HG02840 (cell line): ENCODE measurements at regions not wholly inside any gene's neighbourhood (a gene's known extent, or its start where the extent isn't known, plus 50 kb on each side); places are given as distances from the start of the nearest gene placed in this dataset.
"Not testable (repeated sequence)": the region's sequence is repeated elsewhere in the genome, so short reads cannot be mapped to it uniquely, and the experiment has no call there.

Experiments used
- ATAC-seq: cut with Tn5 transposase; IDR thresholded peaks from one replicate; pipeline ENCODE4 v1.9.1; 2021; ENCODE audit warnings: mild to moderate bottlenecking, moderate library complexity, moderate number of reproducible peaks; ENCODE audit not compliant: unreplicated experiment, low FRiP score

DNA sequence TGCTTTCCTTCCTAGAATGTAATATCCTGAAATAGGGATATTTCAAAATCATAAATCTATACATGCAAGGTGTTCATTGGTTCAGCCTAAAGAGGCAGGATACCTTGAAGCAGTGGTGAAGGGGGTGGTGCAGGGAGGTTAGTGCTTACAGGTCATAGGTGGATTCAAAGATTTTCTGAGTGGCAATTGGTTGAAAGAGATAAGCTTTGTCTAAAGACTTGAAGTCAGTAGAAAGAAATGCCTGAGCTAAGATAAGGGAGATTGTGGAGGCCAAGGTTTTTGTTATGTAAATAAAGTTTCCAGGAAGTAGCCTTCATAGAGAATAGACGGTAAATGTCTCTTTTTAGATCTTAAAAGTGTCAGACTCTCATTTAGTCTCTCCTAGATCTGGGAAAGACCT is 741.2 kb upstream of the ZWINT start:
- no peak for ATAC-seq

DNA sequence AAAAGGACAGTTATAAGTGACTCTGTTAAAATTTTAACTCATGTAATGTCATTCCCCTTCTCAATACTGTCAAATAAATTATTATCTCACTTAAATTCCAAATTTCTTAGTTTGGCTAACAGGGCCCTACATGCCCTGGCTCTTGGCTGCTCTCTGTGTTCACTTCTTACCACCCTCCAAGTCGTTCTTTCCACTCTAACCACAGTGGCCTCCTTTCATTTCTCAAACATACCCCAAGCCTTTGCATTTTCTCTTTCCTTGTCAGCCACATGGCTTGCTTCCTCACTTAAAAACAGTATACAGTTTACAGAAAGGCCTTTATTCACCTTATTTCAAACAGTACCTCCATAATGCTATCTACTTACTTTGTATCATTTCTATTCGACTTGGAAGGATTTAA is 737.1 kb upstream of the ZWINT start:
- ATAC-seq, result no peak

DNA sequence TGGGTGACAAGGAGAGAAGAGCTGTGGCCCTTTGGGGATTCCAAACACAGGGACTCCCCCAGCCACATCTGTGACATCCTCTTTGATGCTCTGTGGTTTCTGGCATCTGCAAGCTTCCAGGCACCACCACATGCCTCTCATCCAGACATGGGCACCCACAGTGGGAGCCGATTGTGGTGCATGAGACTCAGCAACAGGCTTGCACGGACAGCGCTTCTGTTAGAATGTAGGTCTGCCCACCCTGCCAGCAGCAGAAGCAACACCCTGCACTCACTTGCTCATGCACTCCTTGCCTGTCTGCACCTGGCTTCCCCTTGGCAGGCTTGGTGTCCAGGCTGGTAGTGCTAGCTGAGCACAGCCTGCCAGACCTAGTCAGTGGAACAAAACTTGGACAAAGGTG is 735.0 kb upstream of the ZWINT start:
- ATAC-seq, result no peak

DNA sequence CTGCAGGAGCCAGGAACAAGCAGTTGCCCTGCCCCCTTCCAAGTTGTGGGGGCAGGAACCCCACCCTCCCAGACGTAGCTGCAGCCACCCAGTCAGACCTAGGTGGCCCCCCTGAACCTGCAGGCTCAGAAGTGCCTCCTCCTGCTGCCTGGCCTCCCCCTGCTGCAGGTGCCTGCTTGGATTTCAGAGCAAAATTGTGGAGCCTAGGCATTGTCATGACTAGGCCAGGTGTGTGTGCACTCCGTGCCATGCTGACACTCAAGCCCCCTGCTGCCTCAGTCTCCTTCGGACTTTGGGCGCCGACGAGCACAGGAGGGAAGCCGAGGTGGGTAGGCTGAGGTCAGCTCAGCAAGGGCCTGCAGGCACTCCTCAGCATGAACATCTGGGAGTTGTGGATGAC is 733.9 kb upstream of the ZWINT start:
- ATAC-seq, result no peak

DNA sequence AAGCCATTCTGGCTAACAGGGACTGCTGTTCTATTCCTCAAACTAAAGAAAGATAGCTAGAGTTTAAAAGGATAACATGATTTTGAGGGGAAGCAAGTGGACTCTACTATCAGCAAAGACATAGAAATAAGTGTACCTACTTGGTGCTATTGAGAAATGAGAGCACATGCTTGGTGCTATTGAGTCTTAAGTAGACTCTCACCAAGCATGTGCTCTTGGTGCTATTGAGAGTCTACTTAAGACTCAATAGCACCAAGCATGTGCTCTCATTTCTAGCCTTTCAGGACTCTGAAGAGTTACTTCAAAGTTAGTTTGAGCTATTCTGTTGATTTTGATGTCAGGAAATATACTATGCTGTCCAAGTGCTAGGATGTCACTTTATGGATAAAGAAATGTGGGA is 733.0 kb upstream of the ZWINT start:
- no peak for ATAC-seq

DNA sequence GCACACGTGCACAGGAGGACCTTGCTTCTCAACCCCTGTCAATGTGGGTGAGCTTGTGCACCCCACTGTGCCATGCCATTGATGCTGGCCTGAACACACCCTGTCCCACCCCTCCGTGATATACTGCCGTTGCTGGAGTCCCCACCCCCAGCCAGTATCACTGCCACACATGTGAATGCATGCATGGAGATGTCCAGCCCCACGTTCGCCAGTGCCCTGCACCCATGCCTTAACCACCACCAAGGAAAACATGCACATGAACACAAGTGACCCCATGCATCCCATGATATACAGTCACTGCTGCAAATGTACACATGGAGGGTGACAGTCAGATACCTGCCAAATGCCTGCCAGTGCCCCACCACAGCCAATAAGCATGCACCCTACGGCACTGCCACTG is 692.5 kb upstream of the ZWINT start:
- no peak for ATAC-seq

DNA sequence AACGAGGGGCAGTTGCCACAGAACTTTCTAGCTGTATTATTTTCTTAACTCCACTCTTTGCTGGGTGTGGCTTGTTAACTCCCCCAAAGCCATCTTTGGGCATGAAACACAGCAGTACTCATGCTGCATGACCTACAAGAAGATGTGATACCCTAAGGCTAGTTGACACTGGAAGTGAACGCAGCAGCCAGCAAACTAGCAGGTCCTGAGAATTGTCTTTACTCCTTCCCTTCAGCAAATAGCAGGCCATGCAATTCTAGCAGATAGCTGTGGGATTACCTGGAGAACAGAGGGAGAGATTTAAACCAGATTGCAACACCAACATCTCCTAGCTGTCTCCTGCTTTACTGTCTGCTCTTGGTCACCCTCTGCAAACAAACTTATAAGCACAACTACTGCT is 688.0 kb upstream of the ZWINT start:
- no peak for ATAC-seq

DNA sequence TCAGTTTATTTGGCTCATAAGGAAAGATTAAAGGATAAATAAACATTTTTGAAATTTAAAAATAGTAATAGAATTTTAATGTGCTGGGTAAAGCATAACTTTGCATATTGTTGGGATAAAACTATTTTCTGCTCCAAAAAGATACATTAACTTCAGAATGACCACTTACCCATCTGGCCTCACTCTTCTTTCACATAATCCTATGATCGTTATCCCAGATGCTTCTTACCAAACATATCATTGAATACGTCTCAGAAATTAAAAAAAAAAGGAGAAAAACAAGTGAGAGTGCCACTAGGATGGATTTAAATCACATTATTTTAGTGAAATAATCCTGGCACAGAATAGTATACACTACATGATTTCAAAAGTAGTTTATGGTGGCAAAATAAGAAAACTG is 677.5 kb upstream of the ZWINT start:
- ATAC-seq, result no peak

DNA sequence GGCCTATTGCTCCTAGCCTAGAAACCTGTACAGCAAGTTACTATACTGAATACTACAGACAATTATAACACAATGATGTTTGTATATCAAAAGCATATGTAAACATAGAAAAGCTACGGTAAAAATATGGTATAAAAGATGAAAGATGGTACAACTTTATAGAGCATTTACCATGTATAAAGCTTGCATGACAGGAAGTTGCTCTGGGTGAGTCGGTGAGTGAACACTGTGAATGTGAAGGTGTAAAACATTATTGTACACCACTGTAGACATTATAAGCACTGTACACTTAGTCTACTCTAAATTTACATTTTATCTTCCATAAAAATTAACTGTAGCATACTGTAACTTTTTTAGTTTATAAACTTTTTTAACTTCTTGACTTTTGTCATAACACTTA is 674.3 kb upstream of the ZWINT start:
- ATAC-seq, result no peak

DNA sequence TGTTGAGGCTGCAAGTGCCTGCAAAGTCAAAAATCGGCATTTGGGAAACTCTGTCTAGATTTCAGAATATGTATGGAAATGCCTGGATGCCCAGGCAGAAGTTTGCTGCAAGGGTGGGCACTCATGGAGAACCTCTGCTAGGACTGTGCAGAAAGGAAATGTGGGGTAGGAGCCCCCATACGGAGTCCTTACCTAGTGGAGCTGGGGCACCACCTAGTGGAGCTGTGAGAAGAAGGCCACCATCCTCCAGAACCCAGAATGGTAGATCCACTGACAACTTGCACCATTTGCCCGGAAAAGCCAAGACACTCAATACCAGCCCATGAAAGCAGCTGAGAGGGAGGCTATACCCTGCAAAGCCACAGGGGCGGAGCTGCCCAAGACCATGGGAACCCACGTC is 671.2 kb upstream of the ZWINT start:
- ATAC-seq, result not testable (repeated sequence)

DNA sequence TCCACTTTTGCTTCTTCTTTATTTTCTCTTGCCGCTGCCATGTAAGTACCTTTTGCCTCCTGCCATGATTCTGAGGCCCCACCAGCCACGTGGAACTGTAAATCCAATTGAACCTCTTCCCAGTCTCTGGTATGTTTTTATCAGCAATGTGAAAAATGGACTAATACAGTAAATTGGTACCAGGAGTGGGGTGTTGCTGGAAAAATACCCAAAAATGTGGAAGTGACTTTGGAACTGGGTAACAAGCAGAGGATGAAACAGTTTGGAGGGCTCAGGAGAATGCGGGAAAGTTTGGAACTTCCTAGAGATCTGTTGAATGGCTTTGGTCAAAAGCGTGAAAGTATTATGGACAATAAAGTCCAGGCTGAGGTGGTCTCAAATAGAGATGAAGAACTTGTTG is 670.3 kb upstream of the ZWINT start:
- ATAC-seq, result no peak

DNA sequence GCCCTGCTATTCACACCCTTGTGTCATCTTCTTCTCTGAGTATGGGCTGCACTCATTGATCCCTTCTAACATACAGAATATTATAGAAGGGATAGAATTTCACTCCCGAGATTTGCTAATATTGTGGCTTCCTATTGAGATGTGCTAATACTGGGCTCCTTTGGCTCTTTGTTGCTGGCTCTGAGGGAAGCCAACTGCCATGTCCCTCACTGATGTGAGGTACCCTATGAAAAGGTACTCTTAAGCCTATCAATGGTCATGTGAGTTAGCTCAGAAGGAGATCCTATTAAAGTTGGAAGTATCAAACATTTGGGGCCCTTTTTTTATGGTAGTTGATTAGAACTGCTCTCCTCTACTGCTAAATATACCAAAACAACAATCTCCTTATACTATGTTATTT is 665.2 kb upstream of the ZWINT start:
- ATAC-seq, result no peak

DNA sequence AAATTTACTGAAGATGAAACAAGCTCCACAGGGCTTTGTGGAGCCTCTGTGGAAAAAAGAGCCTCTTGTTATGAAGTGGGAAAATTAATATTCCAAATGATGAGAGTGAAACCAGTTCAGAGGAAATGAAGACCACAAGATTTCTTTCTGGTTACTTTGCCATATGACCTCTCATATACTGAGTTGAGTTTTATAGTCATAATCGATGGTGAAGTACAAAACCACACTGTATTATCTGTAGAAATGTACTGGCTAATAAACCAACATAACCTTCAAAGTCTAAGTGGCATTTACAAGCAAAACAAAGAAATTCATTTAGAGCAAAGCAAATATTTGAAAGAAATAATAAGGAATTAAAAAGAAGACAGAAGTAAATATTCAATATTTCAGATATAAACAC is 662.6 kb upstream of the ZWINT start:
- no peak for ATAC-seq

DNA sequence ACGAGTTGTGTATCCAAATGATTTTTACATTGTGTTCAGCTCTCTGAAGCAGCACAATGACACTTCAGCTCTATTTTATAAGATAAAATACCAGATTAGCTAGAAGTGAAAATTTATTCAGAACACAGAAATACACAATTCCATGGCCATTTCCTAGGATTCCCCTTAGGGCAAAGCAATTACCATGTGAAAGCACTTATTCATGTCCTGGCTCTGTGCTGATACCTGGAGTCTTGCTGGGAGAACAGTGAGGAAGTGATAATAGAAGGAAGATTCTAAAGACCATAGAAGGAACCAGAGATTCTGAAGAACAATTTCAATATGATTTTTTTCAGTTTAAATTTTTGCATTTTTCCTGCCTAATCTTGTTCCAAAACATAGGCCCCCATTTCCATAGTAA is 657.4 kb upstream of the ZWINT start:
- ATAC-seq, result no peak

DNA sequence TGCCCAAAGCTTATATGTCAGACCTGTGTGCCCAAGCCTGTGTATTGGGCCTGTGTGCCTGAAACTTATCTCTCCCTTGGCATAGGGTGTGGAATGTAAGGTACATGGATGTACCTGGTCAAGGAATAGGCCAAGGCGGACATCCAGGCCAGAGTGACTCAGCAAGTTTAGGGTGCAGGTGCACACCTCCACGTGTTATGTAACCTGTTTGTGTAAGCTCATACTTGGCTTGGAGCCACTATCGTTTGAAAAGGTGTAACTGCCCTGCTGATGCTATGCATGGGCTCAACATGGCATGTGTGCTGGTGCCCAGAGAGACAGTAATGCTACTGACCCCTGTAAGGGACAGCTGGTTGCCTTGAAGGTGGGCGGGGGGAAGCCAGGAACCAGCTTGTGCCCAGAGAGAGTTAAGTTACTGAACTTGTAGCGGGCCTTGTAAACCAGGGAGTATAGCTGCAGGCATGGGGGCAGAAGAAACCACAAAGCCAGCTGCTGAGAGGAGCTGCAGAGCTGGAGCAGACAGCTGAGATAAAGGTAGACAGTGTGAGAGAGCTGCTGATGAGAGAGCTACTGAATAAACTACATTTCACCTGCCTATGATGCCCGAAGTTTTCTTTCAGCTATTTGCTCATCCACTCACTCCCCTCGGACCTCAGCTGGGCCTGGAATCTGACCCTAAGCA is 656.4 kb upstream of the ZWINT start:
- no peak for ATAC-seq

DNA sequence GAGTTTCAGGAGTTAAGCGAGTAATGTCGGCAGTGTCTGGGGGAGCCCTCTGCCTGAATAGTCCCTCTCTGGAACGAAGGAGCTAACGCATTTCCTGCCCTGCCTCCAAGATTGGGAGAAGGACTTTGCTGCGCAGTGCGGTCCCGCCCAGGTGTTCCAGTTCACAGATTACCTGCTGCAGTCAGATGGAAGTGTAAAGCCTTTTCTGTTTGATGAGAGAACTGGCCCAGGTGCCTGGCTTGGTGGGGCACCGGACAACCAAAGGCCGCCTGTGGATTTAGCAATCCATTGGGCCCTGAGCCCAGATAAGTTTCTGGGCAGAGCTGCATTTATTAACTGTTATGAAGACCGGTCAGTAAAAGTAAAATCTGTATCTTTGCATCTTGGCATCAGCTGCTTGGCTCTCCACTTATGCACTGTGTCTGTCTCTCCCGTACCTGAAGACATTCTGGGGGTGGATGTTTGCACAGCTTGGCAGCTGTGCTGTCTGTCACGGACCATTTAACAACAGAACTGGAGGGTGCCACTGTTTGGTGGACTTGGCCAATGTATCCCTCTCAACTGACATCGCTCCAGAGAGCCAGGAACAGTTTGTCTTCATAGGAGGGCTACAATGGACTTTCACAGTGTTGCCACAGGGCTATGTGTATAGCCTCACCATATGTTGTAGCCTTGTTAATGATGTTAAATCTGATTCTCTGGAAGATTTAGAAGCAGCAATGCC is 654.7 kb upstream of the ZWINT start:
- ATAC-seq, result no peak

DNA sequence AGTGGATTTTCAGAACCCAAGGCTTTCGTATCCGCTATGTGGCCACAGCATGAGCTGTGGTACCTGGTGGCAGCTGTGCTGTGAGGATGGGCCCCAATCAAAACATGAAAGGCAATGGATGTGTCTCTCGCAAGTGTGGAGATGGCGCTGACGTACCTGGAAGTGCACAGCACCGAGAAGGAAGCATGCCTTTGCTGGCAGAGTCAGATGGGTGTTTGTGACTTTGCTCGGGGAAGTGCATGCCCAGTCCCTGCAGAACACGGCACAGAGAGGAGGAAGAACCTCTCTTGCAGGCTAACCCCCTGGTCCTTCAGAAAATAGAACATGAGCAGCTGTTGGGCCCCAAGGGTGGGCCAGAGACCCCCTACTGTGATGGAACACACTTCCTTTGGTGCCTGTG is 654.1 kb upstream of the ZWINT start:
- ATAC-seq, result no peak

DNA sequence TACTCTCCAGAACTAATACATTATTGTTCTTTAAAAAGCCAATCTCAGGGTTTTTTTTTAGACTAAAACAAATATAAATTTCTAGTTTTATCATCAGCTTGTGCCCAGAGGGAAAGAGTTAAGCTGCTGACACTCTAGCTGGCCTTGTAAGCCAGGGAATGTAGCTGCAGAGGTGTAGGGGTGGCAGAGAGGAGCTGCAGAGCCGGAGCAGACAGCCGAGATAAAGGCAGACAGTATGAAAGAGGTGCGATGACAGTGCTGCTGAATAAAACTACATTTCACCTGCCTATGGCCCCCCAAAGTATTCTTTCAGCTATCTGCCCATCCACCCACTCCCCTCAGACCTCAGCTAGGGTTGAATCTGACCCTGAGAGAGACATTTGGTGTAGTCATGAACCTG is 653.7 kb upstream of the ZWINT start:
- ATAC-seq, result no peak

DNA sequence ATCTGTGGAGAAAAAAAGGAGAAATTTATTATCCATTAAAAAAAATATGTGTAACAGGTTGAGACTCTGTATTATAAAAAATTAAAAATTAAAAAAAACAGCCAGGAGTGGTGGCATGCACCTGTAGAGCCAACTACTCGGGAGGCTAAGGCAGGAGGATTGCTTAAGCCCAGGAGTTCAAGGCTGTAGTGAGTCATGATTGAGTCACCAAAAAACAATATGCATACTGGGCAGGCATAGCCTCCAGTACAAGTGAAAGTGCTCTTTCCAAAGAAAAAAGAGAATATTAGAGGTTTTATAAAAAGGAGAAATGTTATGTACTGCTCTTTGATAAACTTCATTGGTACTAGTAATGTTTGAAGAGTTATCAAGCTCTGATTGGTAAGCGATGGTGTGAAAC is 647.1 kb upstream of the ZWINT start:
- no peak for ATAC-seq

DNA sequence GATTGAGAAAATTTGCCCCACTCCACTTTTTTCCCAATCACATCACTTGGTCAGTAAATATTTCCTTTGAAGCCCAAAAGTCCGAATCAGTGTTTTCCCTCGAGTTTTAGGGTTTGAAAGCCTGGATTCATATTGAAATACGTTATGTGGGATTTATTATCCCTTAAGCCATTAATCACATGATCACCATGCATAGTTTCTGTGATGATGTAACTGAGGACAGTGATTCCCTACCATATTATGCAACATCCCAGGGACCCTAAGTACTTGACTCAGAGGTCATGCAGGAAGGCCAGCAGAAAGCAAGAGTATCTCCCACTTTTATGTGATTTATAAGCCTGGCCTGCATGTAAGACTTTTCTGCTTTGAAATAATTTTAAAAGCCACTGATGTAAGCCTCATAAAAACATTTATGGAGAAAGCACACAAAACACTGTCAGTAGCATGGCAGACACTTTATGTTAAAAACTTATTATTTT is 630.6 kb upstream of the ZWINT start:
- ATAC-seq, result no peak

DNA sequence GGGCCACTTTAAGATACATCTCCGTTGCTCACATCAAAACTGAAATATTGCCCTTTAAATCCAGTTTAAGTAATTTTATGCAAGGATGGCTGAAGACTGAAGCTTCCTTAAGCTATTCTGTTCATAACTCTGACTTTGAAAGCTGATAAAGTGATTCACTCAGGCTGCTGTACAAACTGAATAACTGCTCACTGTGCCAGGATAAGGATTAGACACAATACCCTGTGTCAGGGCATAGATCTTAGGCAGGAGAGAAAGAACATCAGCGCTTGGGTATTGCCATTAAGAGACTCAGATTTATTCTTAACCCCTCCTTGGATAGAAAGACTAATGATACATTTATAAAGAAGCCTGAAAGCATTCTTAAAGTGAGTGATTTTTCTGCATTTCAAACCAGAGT is 614.5 kb upstream of the ZWINT start:
- ATAC-seq, result no peak

DNA sequence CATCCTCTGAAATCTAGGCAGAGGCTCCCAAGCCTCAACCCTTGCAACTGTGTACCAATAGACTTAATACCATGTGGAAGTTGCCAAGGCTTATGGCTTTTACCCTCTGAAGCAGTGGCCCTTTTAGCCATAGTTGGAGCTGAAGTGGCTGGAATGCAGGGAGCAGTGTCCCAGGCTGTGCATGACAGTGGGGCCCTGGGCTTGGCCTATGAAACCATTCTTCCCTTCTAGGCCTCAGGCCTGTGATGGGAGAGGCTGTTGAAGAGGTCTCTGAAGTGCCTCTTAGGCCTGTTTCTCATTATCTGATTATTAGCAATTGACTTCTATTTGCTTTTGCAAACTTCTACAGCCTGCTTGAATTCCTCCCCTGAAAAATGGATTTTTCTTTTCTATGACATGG is 612.7 kb upstream of the ZWINT start:
- no peak for ATAC-seq
